ENCODE measurements at regions not wholly inside any gene's neighbourhood (a gene's known extent, or its start where the extent isn't known, plus 50 kb on each side); places are given as distances from the start of the nearest gene placed in this dataset.
A peak's percentile ranks its signal among the peaks of the same experiment; 100 is the strongest.
"Not testable (repeated sequence)": the region's sequence is repeated elsewhere in the genome, so short reads cannot be mapped to it uniquely, and the experiment has no call there.

DNA sequence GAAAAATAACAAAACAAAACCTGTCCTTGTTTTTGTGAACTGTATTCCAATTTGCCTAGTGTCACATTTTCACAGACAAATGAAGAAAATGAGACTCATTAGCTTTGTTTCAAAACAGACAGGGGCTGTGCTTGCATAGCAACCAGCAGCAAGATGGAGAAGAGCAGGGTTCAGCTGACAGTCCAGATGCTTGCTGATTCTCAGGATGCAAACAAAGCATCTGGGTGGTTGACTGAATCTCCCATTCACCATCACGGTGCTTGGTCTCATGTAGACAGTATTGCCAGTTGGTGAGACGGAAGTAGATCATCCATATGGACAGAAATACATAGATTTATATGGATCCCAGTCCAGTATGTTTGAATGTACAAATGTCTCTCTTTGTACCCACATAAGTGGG lies 326.8 kb downstream of the CCDC85A start:
- FAIRE-seq (no peak), DNase-seq (ENCODE audit: low spot score) (no peak)

DNA sequence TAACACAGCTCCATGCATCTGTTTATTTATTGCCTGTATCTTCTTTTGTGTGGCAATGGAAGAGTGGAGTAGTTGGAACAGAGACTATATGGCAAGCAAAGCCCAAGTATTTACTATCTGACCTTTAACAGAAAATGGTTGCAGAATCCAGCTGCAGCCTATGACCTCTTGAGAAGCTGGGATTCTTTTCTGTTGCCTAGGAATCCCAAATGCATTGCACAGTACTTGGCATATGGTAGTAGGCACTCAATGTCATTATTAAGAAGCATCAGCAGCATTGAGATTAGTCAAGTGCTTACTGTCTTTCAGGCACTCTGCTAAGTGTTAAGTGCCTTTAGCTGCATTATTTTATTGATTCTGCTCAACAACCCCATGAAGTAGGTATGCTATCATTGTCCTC lies 331.6 kb downstream of the CCDC85A start:
- DNase-seq (ENCODE audit: low spot score), result no peak
- no peak for FAIRE-seq

DNA sequence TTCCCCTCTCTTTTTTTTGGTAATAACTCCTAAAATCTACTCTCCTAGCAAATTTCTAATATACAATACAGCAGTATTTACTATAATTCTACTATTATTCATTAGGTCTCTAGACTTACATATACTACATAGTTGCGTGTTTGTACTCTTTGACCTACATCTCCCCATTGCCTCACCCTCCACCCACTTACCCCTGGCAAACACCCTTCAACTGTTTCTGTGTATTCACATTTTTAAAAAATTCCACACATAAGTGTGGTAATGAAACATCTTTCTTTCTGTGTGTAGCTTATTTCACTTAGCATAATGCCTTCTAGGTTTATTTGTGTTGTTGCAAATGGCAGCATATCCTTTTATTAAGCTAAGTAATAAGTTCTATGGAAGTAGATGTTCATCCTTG lies 336.0 kb downstream of the CCDC85A start:
- no peak for DNase-seq (ENCODE audit: low spot score)
- no peak for FAIRE-seq

DNA sequence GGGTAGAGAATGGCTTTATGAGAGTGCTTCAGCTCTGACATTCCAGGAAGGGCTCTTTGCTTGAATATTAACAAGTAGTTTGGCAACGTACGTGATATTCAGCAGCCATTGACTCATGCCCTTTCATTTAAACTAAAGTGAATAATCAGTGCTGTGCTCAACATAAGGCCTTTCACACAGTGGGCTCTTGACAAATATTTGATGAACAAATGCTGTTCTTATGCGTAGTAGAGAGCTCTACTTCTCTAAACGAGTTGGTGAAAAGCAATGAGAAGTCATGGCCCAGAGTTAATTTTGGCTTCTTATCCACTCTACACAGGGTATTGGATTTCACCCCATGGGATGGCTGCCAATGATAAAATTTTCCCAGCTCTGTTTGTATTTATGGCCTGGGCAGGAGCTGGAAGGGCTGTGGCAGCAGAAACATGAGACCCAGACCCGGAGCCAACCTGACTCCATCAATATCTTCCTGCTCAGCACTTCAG lies 338.9 kb downstream of the CCDC85A start:
- FAIRE-seq, result peak; percentile 74
- peak; percentile 24 for DNase-seq (ENCODE audit: low spot score)

DNA sequence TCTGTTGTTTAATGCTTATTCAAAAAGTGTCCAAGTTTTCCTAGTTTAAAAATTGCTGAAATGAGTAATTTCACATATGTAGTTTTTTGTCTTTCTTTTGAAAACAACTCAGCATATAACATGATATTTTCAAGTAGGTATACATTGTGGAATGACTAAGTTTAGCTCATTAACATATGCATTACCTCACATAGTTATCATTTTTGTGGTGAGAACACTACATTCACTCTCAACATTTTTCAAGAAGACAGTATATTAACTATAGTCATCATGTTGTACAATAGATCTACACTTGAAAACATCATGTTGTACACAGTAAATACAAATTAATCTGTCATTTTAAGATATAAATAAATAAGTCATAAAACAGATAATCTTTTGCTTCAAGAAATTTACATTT lies 340.0 kb downstream of the CCDC85A start:
- no peak for FAIRE-seq

DNA sequence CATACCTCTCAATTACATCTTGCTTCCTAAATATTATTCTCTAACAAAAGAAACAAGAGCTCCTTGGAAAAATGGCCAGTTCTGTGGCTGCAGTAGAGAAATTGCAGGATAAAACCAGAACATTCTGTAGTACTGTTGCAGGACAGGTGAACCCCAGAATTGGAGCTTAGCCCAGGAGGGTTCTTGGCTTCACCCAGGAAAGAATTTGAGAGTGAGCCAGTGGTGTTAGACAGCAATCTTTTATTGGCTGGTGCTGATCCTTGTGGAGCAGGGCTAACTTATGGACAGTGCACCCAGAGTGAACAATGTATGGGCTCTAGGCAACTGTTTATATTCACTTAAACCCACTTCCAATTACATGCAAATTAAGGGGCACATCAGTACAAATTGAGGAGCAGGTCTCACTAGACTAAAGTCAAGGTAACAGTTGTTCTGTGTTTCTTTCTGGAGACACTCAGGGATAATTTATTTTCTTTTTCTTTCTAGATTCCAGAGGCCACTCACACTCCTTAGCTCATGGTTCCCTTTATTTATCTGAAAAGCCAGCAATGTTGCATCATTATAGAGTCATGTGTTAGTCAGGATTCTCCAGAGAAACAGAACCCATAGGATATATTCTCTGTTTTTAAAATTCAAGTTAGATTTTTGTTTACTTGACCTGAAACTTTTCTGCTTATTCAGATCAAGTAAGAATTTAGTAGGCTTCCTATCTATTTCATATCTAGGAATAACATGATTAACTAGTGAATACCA lies 348.1 kb downstream of the CCDC85A start:
- no peak for DNase-seq (ENCODE audit: low spot score)
- no peak for FAIRE-seq

More for the DNA sequence above, 340.0 kb downstream of the CCDC85A start:
- DNase-seq (ENCODE audit: low spot score), result no peak

DNA sequence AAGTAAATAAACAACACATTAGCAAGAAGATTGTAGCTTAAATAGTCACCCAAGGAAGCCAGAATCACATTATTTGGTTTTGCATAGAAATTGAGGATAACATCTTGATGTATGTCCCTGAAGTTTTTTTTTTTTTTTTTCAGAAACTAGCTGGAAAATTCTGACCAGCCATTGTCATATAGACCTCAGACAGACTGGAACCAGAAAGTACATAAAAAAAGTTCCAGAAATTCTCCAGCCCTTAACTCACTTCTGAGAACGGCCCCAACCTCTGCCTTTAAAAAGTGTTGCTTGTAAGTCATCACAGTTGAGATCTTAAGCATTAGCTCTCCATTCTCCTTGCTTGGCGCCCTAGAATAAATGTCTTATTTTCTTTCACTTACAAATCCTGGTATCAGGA lies 350.5 kb downstream of the CCDC85A start:
- FAIRE-seq (no peak), DNase-seq (ENCODE audit: low spot score) (peak; percentile 39)

DNA sequence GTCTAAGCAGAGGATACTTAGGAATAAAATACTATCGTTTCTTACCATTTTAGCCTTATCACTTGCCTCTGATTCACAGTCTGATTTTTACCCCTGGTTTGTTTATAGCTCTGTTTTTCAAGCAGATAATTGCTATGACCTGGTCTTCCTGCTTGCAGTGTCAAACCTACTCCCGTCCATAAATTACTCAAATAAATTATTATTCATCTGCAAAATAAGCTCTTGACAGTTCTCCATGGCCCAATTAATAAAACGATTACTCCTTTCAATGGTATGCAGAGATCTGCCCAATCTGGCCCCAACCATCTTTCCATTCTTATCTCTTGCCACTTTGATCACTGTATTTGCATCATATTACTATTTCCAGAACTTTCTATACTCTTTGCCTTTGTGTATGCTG lies 354.0 kb downstream of the CCDC85A start:
- no peak for DNase-seq (ENCODE audit: low spot score)
- FAIRE-seq, result no peak

DNA sequence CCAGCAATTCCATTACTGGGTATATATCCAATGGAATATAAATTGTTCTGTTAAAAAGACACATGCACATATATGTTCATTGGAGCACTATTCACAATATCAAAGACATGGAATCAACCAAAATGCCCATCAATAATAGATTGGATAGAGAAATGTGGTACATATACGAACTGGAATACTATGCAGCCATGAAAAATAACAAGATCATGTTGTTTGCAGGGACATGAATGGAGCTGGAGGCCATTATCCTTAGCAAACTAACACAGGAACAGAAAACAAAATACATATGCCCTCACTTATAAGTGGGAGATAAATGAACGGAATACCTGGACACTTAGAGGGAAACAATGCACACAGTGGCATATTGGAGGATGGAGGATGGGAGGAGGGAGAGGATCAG lies 355.8 kb downstream of the CCDC85A start:
- no peak for FAIRE-seq

DNA sequence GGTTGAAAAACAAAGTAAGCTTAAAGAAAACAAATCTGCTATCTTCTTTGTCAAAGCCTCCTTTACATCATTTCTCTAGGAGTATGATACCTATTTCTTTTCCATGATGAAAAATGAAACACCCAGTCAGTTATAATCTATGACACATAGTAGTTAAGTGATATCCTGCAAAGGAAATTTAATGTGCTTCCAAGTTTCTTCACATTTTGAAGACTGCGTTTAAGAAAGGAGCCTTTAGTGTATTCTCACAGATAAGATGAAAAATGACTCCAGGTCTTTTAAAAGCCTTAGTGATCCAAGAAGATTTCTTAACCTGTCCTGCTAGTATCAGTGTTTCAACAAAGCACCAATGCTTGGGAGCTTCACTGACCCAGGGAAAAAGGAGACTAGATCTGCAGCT lies 356.7 kb downstream of the CCDC85A start:
- FAIRE-seq, result no peak

More for the DNA sequence above, 355.8 kb downstream of the CCDC85A start:
- DNase-seq (ENCODE audit: low spot score), result no peak

DNA sequence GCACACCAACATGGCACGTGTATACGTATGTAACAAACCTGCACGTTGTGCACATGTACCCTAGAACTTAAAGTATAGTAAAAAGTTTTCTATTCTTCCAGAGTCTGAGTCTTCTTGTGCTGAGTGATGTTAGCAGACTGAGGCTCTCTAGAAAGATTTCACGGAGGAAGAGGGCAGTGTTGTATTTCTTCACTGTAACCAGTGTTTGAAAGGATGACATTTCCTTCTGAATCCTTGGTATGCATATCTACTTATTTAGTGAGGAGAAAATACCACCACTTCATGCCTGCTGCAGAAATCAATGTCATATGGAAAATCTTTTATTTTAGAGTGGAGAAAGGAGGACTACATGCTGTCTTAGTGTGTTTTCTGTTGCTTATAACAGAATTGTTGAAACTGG lies 357.1 kb downstream of the CCDC85A start:
- DNase-seq (ENCODE audit: low spot score) (no peak), FAIRE-seq (no peak)

More for the DNA sequence above, 356.7 kb downstream of the CCDC85A start:
- DNase-seq (ENCODE audit: low spot score), result no peak

DNA sequence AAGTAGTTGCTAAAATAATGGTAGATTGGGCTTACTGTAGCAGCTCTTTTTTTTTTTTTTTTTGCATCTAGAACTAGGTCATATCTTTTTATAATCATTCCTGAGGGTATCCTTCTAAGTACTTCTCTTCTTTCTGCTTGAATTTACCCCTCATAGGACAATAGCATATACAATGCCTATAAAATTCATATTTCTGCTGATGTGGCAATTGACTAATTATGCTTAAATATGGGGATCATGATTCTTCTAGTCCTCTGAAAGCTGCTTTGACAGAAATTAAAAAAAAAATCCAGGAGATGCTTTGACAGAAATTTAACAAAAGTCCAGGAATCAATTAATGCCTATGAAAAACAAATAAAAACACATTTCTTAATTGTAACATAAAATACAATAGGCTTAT lies 358.4 kb downstream of the CCDC85A start:
- FAIRE-seq, result no peak

DNA sequence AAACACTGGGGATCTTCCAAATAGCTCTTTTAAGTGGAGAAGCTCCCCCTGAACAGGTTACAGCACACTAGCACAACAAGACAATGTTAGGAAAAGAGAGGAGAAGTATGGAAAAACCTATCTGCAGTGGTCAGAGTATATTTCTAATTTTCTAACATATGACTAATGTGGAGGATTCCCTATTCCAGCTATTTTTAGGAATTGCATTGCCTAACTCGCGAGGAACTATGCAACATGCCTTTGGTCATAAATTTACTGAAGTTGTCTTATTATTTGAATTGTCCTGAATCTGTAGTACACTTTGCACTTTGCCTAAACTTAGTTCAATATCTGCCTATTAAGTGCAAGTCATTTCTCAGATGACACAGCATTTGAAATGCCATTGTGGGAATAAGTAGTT lies 381.4 kb downstream of the CCDC85A start:
- no peak for DNase-seq (ENCODE audit: low spot score)
- FAIRE-seq, result no peak

More for the DNA sequence above, 358.4 kb downstream of the CCDC85A start:
- no peak for DNase-seq (ENCODE audit: low spot score)

DNA sequence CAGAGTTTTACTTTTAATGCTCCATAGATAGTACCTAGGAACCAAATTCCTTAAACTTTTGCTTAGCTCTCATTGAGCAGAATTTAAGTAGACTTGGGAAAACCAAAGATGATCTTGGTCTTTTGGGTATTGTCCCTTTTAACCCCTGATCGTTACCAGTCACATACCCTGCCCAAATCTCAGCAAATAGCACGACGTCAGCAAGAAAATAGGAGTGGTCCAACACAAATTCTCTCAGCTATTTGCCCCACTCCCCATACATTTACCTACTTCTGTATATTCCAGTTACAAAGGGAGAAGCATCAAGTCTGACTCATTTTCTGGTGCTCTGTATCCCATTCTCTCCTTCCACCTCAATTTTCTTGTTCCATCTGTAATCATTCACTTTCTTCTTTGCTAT lies 387.3 kb downstream of the CCDC85A start:
- DNase-seq (ENCODE audit: low spot score) (no peak), FAIRE-seq (no peak)

DNA sequence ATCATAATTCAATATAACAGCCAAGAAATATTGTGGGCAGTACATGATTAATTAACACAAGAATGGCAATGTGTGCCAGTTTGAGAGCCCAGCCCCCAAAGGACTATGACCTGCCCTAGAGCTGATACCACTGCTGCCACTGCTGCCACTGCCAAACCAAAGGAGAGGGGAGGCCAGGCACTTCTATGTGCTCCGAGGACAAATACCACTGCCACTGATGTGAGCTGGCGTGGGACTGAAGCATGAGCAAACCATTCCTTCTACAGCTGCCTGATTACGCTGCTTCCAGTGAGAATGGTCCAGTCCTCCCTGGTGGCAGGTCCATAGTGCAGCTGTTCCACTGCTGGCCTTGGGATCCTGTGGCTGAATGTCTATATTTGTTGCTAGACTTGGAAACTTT lies 392.2 kb downstream of the CCDC85A start:
- no peak for FAIRE-seq
- no peak for DNase-seq (ENCODE audit: low spot score)

DNA sequence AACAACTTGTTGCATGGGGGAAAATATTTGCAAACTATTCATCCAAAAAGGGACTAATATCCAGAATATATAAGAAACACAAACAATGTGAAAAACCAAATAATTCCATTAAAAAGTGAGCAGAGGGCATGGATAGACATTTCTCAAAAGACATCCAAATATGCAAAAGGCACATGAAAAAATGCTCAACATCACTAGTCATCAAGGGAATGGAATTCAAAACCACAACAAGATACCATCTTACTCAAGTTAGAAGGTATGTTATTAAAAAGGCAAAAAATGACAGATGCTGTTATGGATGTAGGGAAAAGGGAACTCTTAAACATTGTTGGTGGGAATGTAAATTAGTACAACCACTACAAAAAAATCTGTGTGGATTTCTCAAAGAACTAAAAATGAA lies 396.5 kb downstream of the CCDC85A start:
- FAIRE-seq (peak; percentile 50), DNase-seq (ENCODE audit: low spot score) (peak; percentile 47)

DNA sequence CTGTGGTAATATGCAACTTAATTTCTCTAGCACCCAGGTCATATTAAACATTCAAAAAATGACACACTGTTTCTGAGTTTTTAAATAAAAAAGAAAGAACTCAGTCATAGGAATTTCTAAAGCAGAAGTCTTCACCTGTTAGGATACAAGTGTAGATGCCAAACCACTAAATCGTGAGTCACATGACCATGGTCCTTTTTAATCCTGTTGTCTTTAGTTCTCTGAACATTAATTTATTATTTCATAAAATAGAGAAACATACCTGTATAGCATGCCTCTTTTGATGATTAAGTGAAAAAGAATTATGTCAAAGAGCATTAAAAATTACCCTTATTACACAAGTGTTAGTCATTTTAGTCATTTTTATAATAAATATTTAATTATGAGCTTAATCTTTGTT lies 398.8 kb downstream of the CCDC85A start:
- FAIRE-seq (no peak), DNase-seq (ENCODE audit: low spot score) (no peak)

DNA sequence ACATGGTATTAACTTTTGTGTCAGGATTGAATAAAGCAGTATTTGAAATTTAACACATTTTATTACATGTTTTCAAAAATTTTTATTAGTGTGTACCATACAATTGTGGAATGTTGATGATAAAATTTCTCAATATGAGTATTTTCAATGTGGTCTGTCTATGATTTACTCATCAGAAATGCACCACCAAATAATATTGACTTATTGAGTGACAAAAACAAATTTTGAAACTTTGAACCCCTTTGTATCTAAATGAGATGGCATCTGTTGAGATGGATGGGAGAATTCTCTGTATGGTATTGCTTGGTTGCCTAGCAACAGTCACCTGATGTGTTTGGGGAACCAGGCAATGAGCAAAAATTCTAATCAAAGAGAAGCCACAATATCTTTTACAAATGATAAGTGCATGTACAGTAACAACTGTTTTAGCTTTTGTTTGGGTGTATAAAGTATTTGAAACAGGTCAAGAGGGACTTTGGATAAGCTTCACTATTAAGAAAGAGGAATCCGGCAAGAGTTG lies 400.1 kb downstream of the CCDC85A start:
- DNase-seq (ENCODE audit: low spot score), result no peak
- FAIRE-seq, result no peak

DNA sequence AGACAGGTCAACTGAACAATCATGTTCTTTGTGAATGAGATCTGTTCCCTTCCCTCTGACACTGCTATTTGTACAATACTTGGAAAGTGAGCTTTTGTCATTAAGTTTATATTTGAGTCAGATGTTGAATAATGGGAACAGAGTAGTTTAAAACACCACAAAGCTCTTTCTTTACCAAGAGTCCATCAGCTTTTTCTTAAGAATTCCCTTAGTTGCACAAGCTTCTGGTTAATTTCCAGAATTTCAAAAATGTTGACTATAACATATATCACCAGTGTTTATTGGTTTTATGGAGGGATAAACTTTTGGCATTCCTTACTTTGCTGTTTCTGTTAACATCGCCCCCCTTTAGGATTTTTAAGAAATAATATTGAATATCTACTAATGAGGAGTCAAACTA lies 403.7 kb downstream of the CCDC85A start:
- no peak for FAIRE-seq
- DNase-seq (ENCODE audit: low spot score), result no peak

DNA sequence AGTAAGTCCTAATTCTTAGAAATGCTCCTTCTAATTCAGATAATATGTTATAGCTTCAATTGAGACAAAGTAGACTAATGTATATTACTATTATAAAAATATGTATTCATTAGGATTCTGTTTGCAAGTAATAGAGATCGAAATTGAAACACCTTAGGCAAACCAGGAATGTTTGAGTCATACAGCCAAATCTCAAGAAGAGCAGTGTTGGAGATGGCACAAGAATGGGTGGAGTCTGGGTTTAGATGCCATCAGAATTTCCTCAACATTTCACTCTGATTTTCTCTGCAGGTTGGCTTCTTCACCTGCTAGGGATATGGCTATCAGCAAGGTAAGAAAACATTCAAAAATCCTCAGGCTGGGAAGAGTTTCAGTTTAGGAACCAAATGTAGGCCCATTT lies 405.4 kb downstream of the CCDC85A start:
- FAIRE-seq (no peak), DNase-seq (ENCODE audit: low spot score) (no peak)

DNA sequence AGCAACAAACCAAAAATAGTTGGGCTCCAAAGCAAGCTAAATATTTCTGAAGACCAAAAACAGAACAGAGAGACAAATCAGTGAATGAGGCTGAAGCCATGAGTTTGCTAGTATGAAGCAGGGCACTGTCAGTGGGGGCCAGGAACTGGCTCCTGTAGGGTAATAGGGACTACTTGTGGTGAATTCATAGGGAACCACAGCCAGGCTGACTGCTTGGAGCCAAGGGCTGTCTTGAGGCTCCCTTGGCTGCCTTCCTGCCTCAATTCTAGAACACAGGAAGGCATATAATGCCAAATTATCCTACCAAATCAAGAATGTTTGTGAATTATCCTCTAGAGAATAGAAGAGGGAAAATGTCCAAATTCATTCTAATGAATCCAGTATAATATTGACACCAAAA lies 406.0 kb downstream of the CCDC85A start:
- FAIRE-seq (no peak), DNase-seq (ENCODE audit: low spot score) (no peak)

DNA sequence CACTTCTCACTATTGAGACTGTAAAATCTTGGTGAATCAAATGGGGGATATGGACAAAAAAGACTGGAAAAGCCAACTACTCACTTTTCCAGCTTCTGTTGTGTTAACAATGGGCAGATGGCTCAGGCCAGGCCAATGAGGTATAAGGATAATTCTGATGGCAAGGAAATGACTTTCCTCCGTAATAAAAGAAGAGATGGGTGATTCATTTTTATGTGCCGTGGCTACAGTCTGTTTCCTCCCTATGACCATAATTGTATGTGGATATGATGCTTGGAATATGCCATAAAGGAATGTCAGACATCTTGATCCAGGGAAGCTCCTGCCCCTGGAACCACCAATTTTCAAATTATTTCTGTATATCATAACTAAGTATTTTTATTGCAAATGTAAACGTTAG lies 406.8 kb downstream of the CCDC85A start:
- FAIRE-seq, result no peak
- DNase-seq (ENCODE audit: low spot score), result no peak

DNA sequence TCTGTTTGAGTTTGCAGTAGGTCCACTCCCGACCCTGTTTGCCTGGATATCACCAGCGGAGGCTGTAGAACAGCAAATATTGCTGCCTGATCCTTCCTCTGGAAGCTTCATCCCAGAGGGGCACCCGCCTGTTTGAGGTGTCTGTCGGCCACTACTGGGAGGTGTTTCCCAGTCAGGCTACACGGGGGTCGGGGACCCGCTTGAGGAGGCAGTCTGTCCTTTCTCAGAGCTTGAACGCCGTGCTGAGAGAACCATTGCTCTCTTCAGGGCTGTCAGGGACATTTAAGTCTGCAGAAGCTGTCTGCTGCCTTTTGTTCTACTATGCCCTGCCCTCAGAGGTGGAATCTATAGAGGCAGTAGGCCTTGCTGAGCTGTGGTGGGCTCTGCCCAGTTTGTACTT lies 422.3 kb downstream of the CCDC85A start:
- not testable (repeated sequence) for FAIRE-seq

More for the DNA sequence above, 422.3 kb downstream of the CCDC85A start:
- not testable (repeated sequence) for DNase-seq (ENCODE audit: low spot score)
